ENCODE measurements at regions not wholly inside any gene's neighbourhood (a gene's known extent, or its start where the extent isn't known, plus 50 kb on each side); places are given as distances from the start of the nearest gene placed in this dataset.

DNA sequence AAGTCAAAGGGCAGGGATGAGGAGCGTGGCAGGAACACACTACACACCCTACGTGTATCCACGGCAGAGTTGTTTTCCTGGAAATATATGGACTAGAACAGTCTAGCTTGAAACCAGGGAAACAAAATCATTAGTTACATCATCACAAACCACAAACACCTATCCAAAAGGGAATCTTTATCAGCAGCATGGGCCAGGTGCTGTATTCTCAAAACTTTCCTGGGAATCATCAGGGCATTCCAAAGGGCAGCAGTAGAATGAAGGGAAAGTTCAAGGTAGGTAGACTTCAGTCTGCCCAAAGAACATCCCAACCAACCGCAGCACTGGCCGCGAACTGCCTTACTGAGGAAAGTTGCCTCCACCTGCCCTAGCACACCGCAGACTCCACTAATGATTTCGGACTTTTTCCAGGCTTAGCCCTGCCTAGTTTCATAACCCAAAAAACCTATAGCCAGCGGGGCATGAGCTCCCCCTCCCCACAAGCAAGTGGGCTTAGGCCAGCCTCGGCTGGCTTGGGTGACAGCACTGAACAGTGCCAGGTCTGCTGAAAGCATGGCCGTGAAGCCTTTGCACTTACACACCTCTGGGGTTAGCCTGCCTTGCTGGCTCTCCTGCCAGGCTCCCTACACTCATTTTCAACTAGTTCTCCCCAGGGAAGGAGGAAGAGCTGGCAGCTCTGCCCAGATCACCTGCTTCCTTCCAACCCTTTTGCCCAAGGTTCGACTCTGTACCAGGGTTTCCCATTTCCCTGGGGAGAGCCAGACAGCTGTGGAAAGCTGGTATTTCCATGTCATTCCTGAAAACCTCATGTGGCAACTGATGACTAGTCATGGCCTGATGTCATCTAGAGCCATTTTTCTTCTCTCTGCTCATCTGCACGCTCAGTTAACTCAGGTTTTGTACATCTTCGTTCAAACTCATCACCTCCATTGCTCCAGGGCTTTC is 77.3 kb upstream of the UBAC2 start:
- no peak for DNase-seq (ENCODE audit: low read depth in 2 of 3, low spot score in 2 of 3)

- DNase-seq (ENCODE audit: low read depth in 2 of 3, low spot score in 2 of 3): no peak
Measured at GRCh38 chr13:99124046-99124400, 76.6 kb upstream of the UBAC2 start.

DNA sequence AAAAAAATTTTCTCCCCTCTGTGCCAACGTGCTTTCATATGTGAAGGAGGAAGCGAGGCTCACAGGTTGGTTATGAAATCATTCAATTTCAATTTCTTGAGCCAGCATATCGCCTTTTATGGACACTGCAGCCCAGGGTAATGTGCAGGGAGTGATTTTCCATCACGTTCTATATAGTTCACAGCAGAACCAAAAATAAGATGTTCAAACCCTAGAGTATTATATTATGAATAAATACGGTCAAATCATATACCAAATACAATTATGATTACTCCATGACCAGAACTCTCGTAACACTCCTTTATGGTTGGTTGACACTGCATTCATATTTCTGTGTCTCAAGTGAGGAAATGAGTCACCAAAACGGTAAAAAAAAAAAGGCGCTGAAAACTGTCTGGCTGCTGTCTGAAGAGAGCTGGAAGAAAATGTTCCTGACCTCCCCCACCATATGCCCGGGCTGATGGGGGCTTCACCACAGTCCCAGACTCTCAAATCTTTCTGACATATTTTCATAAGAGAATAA is 75.8 kb upstream of the UBAC2 start:
- no peak for DNase-seq (ENCODE audit: low read depth in 2 of 3, low spot score in 2 of 3)

GRCh38 chr13:99125326-99125915 is 75.2 kb upstream of the UBAC2 start:
- DNase-seq (ENCODE audit: low read depth in 2 of 3, low spot score in 2 of 3): no peak

DNA sequence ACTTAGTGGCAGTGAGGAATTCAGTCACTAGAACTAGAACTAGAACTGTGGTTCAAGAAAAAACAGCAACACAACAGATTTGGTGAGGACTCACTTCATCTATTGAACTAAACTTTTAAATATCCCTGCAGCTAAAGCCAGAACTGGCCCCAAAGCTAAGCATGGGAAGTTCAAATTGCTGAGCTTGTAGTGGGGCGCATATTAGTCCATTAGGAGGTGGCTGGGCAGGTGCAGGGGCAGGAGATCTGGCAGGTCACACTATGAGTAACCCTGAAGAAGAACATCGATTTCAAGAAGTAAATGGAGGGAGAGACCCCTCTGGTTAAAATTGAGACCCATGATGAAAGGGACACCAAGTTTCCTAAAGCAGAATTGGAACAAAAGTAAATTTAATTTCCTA is 73.8 kb upstream of the UBAC2 start:
- DNase-seq (ENCODE audit: low read depth in 2 of 3, low spot score in 2 of 3): no peak

DNA sequence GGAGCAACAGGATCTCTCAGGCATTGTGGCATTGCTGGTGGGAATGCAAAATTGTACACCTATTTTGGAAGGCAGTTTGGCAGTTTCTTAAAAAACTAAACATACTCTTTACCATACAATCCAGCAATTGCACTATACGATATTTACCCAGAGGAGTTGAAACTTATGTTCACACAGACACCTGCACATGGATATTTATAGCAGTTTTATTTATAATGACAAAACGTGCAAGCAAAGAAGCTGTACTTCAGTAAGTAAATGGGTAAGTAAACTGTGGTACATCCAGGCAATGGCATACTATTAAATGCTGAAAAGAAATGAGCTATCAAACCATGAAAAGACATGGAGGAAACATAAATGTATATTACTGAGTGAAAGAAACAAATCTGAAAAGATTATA is 71.6 kb upstream of the UBAC2 start:
- no peak for DNase-seq (ENCODE audit: low read depth in 2 of 3, low spot score in 2 of 3)

DNA sequence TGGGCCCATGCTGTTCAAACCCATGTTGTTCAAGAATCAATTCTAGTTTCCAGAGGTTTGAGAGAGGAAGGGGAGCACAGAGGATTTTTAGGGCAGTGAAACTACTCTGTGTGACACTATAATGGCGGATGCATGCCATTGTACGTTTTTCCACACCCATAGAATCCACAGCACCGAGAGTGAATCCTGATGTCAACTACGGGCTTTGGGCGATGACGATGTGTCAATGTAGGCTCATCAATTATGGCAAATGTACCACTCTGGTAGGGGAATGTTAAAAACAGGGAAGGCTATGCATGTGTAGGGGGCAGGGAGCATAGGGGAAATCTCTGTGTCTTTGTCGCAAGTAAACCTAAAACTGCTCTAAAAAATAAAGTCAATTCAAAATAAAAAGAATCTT is 70.7 kb upstream of the UBAC2 start:
- no peak for DNase-seq (ENCODE audit: low read depth in 2 of 3, low spot score in 2 of 3)

DNA sequence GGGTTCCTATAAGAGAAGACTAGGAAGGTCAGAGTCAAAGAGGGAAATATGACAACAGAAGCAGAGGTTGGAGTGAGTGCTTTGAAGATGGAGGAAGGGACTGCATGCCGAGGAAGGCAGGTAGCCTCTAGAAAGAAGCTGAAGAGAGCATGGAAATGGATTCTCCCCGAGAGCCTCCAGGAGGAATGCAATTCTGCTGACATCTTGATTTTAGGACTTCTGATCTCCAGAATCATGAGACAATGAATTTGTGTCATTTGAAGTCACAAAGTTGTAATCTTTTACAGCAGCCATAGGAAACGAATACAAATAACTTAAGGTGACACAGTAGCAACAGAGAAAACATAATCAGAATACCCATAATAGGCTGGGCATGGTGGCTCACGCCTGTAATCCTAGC is 69.2 kb upstream of the UBAC2 start:
- no peak for DNase-seq (ENCODE audit: low read depth in 2 of 3, low spot score in 2 of 3)

- no peak for DNase-seq (ENCODE audit: low read depth in 2 of 3, low spot score in 2 of 3)
Measured at GRCh38 chr13:99132295-99132835, 68.3 kb upstream of the UBAC2 start.

DNA sequence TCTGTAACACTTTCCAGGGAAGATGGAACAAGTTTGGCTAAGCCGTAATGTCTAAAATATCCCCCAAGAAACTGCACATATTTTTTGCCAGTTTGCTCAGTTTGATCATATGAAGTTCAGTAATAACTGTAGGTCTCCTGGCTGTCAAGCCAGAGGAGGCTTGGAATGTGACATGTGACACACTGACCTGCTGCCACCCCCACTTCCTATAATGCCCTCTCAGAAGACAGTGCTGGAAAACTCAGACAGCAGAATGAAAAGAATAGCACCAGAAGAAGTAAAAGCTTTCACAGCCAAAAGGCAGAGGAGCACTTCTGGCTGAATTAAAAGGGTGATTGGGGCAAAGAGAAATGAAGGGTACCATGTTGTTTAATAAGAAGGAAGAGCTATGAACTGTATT is 67.4 kb upstream of the UBAC2 start:
- no peak for DNase-seq (ENCODE audit: low read depth in 2 of 3, low spot score in 2 of 3)

GRCh38 chr13:99133848-99134247 is 66.8 kb upstream of the UBAC2 start:
- DNase-seq (ENCODE audit: low read depth in 2 of 3, low spot score in 2 of 3): no peak

- no peak for DNase-seq (ENCODE audit: low read depth in 2 of 3, low spot score in 2 of 3)
Measured at GRCh38 chr13:99135591-99135990, 65.1 kb upstream of the UBAC2 start.

DNA sequence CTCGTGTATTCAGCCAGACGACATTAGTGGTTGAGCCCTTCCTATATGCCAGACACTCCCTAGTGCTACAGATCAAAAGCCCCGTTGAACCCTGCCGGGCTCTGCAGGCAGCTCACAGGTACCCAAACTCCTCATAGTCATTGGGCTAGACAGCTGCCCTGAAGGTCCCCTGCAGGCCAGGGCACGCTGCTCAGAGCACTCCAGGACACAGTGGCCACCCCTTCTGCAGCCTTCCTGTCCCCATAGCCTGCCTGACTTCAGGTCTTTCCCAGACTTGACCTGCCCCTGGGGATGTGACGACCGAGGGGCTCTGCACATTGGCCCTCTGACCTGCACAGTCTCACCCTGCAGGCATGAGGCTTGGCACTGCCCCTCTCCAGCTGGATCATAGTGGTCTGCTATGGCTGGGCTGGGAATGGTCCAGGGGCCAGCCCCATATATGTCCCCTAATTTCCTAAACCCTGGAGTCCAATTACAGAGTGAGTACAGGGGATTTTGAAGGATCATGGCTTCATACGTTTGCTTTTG is 64.2 kb upstream of the UBAC2 start:
- no peak for DNase-seq (ENCODE audit: low read depth in 2 of 3, low spot score in 2 of 3)

DNA sequence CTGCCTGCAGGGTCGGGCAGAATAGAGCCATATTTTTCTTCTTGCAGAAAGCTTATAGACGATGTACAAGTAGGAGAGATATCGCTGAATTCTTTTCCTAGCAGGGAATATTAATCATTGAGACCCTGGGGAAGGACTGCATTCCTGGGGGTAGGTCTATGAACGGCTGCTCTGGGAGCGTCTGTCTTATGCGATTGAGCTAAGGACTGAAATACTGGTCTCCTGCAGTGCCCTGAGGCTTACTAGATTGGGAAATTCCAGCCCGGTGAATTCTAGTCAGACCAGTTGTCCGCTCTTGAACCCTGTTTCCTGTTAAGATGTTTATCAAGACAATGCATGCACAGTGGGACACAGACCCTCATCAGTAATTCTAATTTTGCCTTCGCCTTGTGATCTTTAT is 59.8 kb upstream of the UBAC2 start:
- no peak for DNase-seq (ENCODE audit: low read depth in 2 of 3, low spot score in 2 of 3)

GRCh38 chr13:99143904-99144303 is 56.8 kb upstream of the UBAC2 start:
- no peak for DNase-seq (ENCODE audit: low read depth in 2 of 3, low spot score in 2 of 3)

GRCh38 chr13:99144306-99144705 is 56.3 kb upstream of the UBAC2 start:
- DNase-seq (ENCODE audit: low read depth in 2 of 3, low spot score in 2 of 3): no peak

DNA sequence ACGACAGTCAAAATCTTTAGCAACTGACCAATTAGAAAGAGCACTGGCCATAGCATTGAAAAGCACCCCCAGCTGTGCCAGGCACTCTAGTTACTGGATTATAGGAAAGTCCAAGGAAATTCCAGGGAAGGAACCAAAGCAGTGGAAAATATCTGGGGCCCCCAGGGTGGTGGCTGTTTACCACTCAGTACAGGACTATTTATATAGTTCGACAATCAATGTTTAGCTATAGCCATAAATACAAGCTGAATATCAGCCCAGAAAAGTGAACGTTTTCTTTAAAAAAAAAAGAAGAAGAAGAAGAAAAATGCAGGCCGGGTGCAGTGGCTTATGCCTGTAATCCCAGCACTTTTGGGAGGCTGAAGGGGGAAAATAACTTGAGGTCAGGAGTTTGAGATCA is 55.2 kb upstream of the UBAC2 start:
- no peak for DNase-seq (ENCODE audit: low read depth in 2 of 3, low spot score in 2 of 3)

- no peak for DNase-seq (ENCODE audit: low read depth in 2 of 3, low spot score in 2 of 3)
Measured at GRCh38 chr13:99150575-99151361, 49.9 kb upstream of the UBAC2 start.
